GM12878 (cell line): ENCODE measurements at regions not wholly inside any gene's neighbourhood (a gene's known extent, or its start where the extent isn't known, plus 50 kb on each side); places are given as distances from the start of the nearest gene placed in this dataset.

ENCODE experiments used
- ATAC-seq: fragments of 200-7000 bp; cut with Tn5 transposase; 3 replicates; pipeline ENCODE4 v1.9.1; 2020; ENCODE audit warnings: mild to moderate bottlenecking, moderate library complexity
- BruUV-seq: library from RNA; stranded (reverse); fragments of 400-500 nt; replicated peaks from 2 replicates; lab custom pipeline; 2021; lab: Mats Ljungman, UMichigan
- CTCF ChIA-PET: fragments of 300-600 bp; sonication (Branson Sonifier 250); formaldehyde crosslinking; extraction: SDS; loops from one replicate; lab custom pipeline; 2021; ENCODE audit warnings: inconsistent platforms; lab: Yijun Ruan, JAX
- POLR2A ChIA-PET: fragments of 350-600 bp; formaldehyde crosslinking; extraction: SDS; loops from one replicate; lab custom pipeline; 2021; ENCODE audit warnings: inconsistent platforms; lab: Charles Lee
- RAD21 ChIA-PET: fragments of 300-600 bp; sonication (Branson Sonifier 250); formaldehyde crosslinking; loops from one replicate; lab custom pipeline; 2023; ENCODE audit warnings: antibody characterized with exemption; ENCODE audit not compliant: unreplicated experiment; lab: Charles Lee
- SMC1A ChIA-PET: fragments of 300-600 bp; sonication (Branson Sonifier 250); formaldehyde crosslinking; loops from one replicate; lab custom pipeline; 2023; ENCODE audit not compliant: unreplicated experiment, uncharacterized antibody; lab: Charles Lee
- DNase-seq: peaks from one replicate; pipeline ENCODE4 v3.0.0-alpha.2; 2011; ENCODE audit warnings: low read depth, low spot score
- FAIRE-seq: peaks from 3 replicates; lab custom pipeline; 2011; peaks lifted over from hg19 to GRCh38; lab: Jason Lieb, UNC
- H2AFZ ChIP-seq: 2 replicates; pipeline ENCODE4 v1.6.0; 2011; ENCODE audit warnings: low read depth, low read length, control low read depth; ENCODE audit not compliant: control insufficient read depth
- H3K27ac ChIP-seq: 2 replicates; pipeline ENCODE4 v1.5.1; 2011; ENCODE audit warnings: control low read depth; ENCODE audit not compliant: control insufficient read depth, insufficient read depth
- H3K27me3 ChIP-seq, 2 experiments: replicated peaks in 1 of 2; 2 replicates each; pipeline versions ENCODE4 v1.6.0 to v1.6.1; 2011; ENCODE audit warnings: low read length in 1 of 2; ENCODE audit not compliant: control insufficient read depth in 2 of 2, insufficient read depth in 2 of 2
- H3K36me3 ChIP-seq, 2 experiments: 2 replicates each; pipeline ENCODE4 v1.5.1; 2011; ENCODE audit warnings: low read length in 1 of 2; ENCODE audit not compliant: control insufficient read depth in 2 of 2, insufficient read depth in 2 of 2
- H3K4me1 ChIP-seq: 2 replicates; pipeline ENCODE4 v1.6.1; 2011; ENCODE audit warnings: mild to moderate bottlenecking, low read length, moderate library complexity, mixed read lengths; ENCODE audit not compliant: control insufficient read depth, insufficient read depth
- H3K4me2 ChIP-seq: 2 replicates; pipeline ENCODE4 v1.6.0; 2011; ENCODE audit warnings: control low read depth; ENCODE audit not compliant: control insufficient read depth, insufficient read depth
- H3K4me3 ChIP-seq: fragments of 200-600 bp; sonication (generic); 2 replicates; pipeline ENCODE4 v1.5.1; 2016
- H3K79me2 ChIP-seq: 2 replicates; pipeline ENCODE4 v1.6.0; 2011; ENCODE audit warnings: low read length; ENCODE audit not compliant: control insufficient read depth, insufficient read depth
- H3K9ac ChIP-seq: 2 replicates; pipeline ENCODE4 v1.8.0; 2011; ENCODE audit warnings: low read length, control low read depth, mixed read lengths; ENCODE audit not compliant: control insufficient read depth, insufficient read depth
- H3K9me3 ChIP-seq: replicated peaks from 3 replicates; pipeline ENCODE4 v1.5.1; 2011; ENCODE audit warnings: mild to moderate bottlenecking, low read length; ENCODE audit not compliant: control insufficient read depth, insufficient read depth
- H4K20me1 ChIP-seq: 2 replicates; pipeline ENCODE4 v1.6.0; 2011; ENCODE audit not compliant: control insufficient read depth, insufficient read depth
- CEBPB ChIP-seq, 2 experiments: fragments of 150-350 bp in 1 of 2; IDR thresholded peaks; 2 replicates each; pipeline ENCODE4 v1.6.1; 2012 to 2014; ENCODE audit warnings: low read depth in 2 of 2, low read length in 2 of 2, borderline replicate concordance in 1 of 2, inconsistent platforms in 1 of 2
- CREB1 ChIP-seq: IDR thresholded peaks from 2 replicates; pipeline ENCODE4 v1.6.1; 2012; ENCODE audit warnings: low read depth, mild to moderate bottlenecking, inconsistent platforms
- ESRRA ChIP-seq: IDR thresholded peaks from 2 replicates; pipeline ENCODE4 v1.6.1; 2012; ENCODE audit warnings: mild to moderate bottlenecking, low read length, improper control_type of control experiment
- HCFC1 ChIP-seq: fragments of 150-350 bp; IDR thresholded peaks from 2 replicates; pipeline ENCODE4 v1.6.1; 2014; ENCODE audit warnings: low read length
- MXI1 ChIP-seq: fragments of 150-350 bp; IDR thresholded peaks from 2 replicates; pipeline ENCODE4 v1.6.1; 2011; ENCODE audit warnings: low read depth, mild to moderate bottlenecking, inconsistent platforms, low read length, improper control_type of control experiment
- POLR2AphosphoS5 ChIP-seq: IDR thresholded peaks from 2 replicates; pipeline ENCODE4 v1.6.1; 2011; ENCODE audit warnings: mild to moderate bottlenecking, low read length, inconsistent platforms
- SMC3 ChIP-seq: IDR thresholded peaks from 2 replicates; pipeline ENCODE4 v1.6.1; 2011; ENCODE audit warnings: low read length, improper control_type of control experiment, borderline replicate concordance
- SREBF1 ChIP-seq: IDR thresholded peaks from 2 replicates; pipeline ENCODE4 v1.6.1; 2012; ENCODE audit warnings: mild to moderate bottlenecking, low read length
- STAT1 ChIP-seq: fragments of 450-650 bp; conservative IDR thresholded peaks from 2 replicates; pipeline ENCODE4 v1.6.1; 2014; ENCODE audit warnings: antibody characterized with exemption, mild to moderate bottlenecking
- ZNF207 ChIP-seq: fragments of 450-650 bp; IDR thresholded peaks from 2 replicates; pipeline ENCODE4 v1.6.1; 2014; ENCODE audit warnings: antibody characterized with exemption, mild to moderate bottlenecking, borderline replicate concordance
- ZZZ3 ChIP-seq: IDR thresholded peaks from 2 replicates; pipeline ENCODE4 v1.6.1; 2011; ENCODE audit warnings: low read depth; ENCODE audit not compliant: control insufficient read depth, insufficient read length
- WGBS: methylation state at CpG from one replicate; pipeline ENCODE4 v1.1.6; 2016; ENCODE audit warnings: low lambda C conversion rate; ENCODE audit not compliant: insufficient replicate concordance, insufficient coverage; ENCODE audit errors: missing lambda C conversion rate; 5-methylcytosine and 5-hydroxymethylcytosine counted together
- in situ Hi-C: fragments of 300-500 bp; cut with MboI; formaldehyde crosslinking; loops from 9 replicates; pipeline ENCODE4 v1.14.3; 2018; ENCODE audit warnings: mixed read lengths
- intact Hi-C: fragments of 100-400 bp; cut with micrococcal nuclease; formaldehyde crosslinking; loops from one replicate; pipeline ENCODE4 v1.14.2; 2022; ENCODE audit not compliant: unreplicated experiment
- TF ChIP-seq, protein P1 (sequence below): IDR thresholded peaks from 2 replicates; pipeline ENCODE4 v1.6.1; 2012; ENCODE audit warnings: low read length, inconsistent platforms
- TF ChIP-seq, protein P2 (sequence below): IDR thresholded peaks from 2 replicates; pipeline ENCODE4 v1.6.1; 2012; ENCODE audit warnings: low read depth, low read length, improper control_type of control experiment
- TF ChIP-seq, protein P3 (sequence below): IDR thresholded peaks from 2 replicates; pipeline ENCODE4 v1.6.1; 2011; ENCODE audit warnings: low read depth, low read length, improper control_type of control experiment, borderline replicate concordance

DNA sequence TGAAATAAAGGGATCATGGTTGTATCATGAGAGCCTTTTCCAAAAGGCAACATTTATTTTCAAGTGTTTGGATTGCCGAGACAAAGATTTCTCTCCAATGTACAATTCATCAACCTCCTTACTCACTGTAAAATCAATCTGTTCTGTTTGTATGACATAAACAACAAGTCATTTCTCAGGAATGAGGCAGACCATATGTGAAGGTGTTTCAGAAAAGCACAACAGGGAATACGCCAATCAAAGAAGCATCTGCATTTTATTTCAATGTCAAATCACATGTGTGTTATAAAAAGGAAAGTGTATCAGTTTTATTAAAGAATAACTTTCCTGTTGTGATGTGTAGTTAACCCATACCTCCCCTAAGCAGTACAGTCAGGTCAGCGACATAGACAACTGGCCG lies 653.7 kb downstream of the TFAP2A start:
- no peak overlapping the region for H2AFZ ChIP-seq
- no peaks in the 10 kb centered on the region for H4K20me1 ChIP-seq
- no peaks in the 10 kb centered on the region; the same call in 2 of the 3 replicates for H3K9me3 ChIP-seq
- no peak overlapping the region for H3K27ac ChIP-seq
- intact Hi-C loops = loop anchor here (10.0 kb wide), 1 partner anchor 1144 kb away; no protein-coding TSS in a partner anchor
- ChIA-PET CTCF (interaction anchor here (1.2 kb wide), 2 partner anchors 14 to 113 kb away, joined by 3 to 4 read pairs; no protein-coding TSS in a partner anchor), POLR2A (interaction anchor here (1.4 to 1.7 kb wide), 2 partner anchors 13 to 43 kb away, joined by 3 to 4 read pairs; no protein-coding TSS in a partner anchor), SMC1A (interaction anchor here (0.6 to 1.8 kb wide), 7 partner anchors 9 to 189 kb away, joined by 3 to 6 read pairs (median 3); no protein-coding TSS in a partner anchor), RAD21 (interaction anchor here (1.0 to 1.4 kb wide), 2 partner anchors 23 to 28 kb away, joined by 3 read pairs; no protein-coding TSS in a partner anchor)
- no peak overlapping the region for H3K9ac ChIP-seq
- no peak for ATAC-seq
- H3K27me3 ChIP-seq = no peaks in the 10 kb centered on the region
- in situ Hi-C loops = no loop called here
- no peaks in the 10 kb centered on the region for H3K4me1 ChIP-seq
- no TSS peak for BruUV-seq
- no peaks in the 10 kb centered on the region for H3K79me2 ChIP-seq
- H3K4me3 ChIP-seq = no peak overlapping the region
- H3K4me2 ChIP-seq = no peak overlapping the region
- WGBS = 61% methylated on average over 4 of the region's 4 CpGs
- no peaks in the 10 kb centered on the region for H3K36me3 ChIP-seq
- FAIRE-seq = no peak
- TF ChIP-seq, protein P1, sequence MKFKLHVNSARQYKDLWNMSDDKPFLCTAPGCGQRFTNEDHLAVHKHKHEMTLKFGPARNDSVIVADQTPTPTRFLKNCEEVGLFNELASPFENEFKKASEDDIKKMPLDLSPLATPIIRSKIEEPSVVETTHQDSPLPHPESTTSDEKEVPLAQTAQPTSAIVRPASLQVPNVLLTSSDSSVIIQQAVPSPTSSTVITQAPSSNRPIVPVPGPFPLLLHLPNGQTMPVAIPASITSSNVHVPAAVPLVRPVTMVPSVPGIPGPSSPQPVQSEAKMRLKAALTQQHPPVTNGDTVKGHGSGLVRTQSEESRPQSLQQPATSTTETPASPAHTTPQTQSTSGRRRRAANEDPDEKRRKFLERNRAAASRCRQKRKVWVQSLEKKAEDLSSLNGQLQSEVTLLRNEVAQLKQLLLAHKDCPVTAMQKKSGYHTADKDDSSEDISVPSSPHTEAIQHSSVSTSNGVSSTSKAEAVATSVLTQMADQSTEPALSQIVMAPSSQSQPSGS = no peak
- TF ChIP-seq ZZZ3 = no peak
- no peak for TF ChIP-seq ESRRA
- no peak for TF ChIP-seq ZNF207
- DNase-seq = no peak

DNA sequence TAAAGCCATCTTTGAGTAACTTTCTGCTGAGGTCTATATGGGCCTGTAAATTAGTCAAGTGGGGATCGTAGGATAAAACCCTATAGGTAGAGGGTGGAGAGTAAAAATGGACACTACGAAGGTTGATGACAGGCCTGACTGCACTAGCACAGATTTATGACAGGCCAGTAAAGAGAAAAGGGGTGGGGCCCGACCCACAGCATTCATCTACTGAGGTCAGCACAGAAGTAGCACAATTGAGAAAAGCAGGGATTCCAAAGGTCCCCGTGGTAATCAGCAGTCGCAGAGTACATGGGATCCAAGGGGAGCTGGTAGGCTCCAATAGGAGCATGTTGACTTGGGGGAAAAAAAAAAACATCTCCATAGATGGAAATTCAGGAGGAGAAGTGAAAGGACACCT lies 660.4 kb downstream of the TFAP2A start:
- intact Hi-C loops = no loop called here
- ATAC-seq (no peak), DNase-seq (no peak), FAIRE-seq (no peak)
- CTCF ChIA-PET = no interaction called here
- Histone ChIP-seq H3K9me3 (no peaks in the 10 kb centered on the region), H3K4me3 (no peak overlapping the region), H3K27ac (no peak overlapping the region), H4K20me1 (no peaks in the 10 kb centered on the region), H3K9ac (no peak overlapping the region), H3K27me3 (no peaks in the 10 kb centered on the region), H3K79me2 (no peaks in the 10 kb centered on the region), H2AFZ (no peak overlapping the region), H3K36me3 (no peaks in the 10 kb centered on the region), H3K4me1 (no peaks in the 10 kb centered on the region), H3K4me2 (no peak overlapping the region)
- WGBS = 21% methylated on average over 5 of the region's 5 CpGs
- no TSS peak for BruUV-seq
- POLR2A ChIA-PET = no interaction called here
- SMC1A ChIA-PET = no interaction called here
- no peak for TF ChIP-seq SREBF1
- no peak for TF ChIP-seq CREB1
- TF ChIP-seq, protein P2, sequence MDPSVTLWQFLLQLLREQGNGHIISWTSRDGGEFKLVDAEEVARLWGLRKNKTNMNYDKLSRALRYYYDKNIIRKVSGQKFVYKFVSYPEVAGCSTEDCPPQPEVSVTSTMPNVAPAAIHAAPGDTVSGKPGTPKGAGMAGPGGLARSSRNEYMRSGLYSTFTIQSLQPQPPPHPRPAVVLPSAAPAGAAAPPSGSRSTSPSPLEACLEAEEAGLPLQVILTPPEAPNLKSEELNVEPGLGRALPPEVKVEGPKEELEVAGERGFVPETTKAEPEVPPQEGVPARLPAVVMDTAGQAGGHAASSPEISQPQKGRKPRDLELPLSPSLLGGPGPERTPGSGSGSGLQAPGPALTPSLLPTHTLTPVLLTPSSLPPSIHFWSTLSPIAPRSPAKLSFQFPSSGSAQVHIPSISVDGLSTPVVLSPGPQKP = no peak
- no peak for TF ChIP-seq STAT1
- TF ChIP-seq CEBPB (IDR thresholded peaks at IDR 0.05; ENCODE audit: borderline replicate concordance in 1 of 2, low read depth in 2 of 2, low read length in 2 of 2) = no peak
- no peak for TF ChIP-seq MXI1
- TF ChIP-seq, protein P3, sequence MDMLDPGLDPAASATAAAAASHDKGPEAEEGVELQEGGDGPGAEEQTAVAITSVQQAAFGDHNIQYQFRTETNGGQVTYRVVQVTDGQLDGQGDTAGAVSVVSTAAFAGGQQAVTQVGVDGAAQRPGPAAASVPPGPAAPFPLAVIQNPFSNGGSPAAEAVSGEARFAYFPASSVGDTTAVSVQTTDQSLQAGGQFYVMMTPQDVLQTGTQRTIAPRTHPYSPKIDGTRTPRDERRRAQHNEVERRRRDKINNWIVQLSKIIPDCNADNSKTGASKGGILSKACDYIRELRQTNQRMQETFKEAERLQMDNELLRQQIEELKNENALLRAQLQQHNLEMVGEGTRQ = no peak
- no peak for TF ChIP-seq POLR2AphosphoS5
- TF ChIP-seq HCFC1 = no peak
- TF ChIP-seq SMC3 = no peak
- in situ Hi-C loops = no loop called here
- RAD21 ChIA-PET = no interaction called here
